ENCODE measurements at regions not wholly inside any gene's neighbourhood (a gene's known extent, or its start where the extent isn't known, plus 50 kb on each side); places are given as distances from the start of the nearest gene placed in this dataset.

GRCh38 chr5:68547622-68548021, 332.1 kb downstream of the PIK3R1 start:
- intact Hi-C loops (cut with micrococcal nuclease), result no loop called here
- no peaks in the 10 kb centered on the region for H3K4me1 Mint-ChIP-seq

GRCh38 chr5:68548959-68549676, 333.6 kb downstream of the PIK3R1 start:
- no peak overlapping the region for H3K4me3 Mint-ChIP-seq
- no peaks in the 10 kb centered on the region for H3K36me3 ChIP-seq (ENCODE audit: control insufficient read depth, insufficient read depth, low read length)
- no peak for DNase-seq
- H3K36me3 Mint-ChIP-seq, result no peaks in the 10 kb centered on the region
- no peaks in the 10 kb centered on the region for H3K9me3 ChIP-seq (ENCODE audit: control insufficient read depth, insufficient read depth, low read length)
- TF ChIP-seq, protein P1, sequence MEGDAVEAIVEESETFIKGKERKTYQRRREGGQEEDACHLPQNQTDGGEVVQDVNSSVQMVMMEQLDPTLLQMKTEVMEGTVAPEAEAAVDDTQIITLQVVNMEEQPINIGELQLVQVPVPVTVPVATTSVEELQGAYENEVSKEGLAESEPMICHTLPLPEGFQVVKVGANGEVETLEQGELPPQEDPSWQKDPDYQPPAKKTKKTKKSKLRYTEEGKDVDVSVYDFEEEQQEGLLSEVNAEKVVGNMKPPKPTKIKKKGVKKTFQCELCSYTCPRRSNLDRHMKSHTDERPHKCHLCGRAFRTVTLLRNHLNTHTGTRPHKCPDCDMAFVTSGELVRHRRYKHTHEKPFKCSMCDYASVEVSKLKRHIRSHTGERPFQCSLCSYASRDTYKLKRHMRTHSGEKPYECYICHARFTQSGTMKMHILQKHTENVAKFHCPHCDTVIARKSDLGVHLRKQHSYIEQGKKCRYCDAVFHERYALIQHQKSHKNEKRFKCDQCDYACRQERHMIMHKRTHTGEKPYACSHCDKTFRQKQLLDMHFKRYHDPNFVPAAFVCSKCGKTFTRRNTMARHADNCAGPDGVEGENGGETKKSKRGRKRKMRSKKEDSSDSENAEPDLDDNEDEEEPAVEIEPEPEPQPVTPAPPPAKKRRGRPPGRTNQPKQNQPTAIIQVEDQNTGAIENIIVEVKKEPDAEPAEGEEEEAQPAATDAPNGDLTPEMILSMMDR (IDR thresholded peaks at IDR 0.05), result no peak
- H3K4me1 Mint-ChIP-seq, result no peaks in the 10 kb centered on the region
- no peak overlapping the region for H3K4me3 ChIP-seq (ENCODE audit: low read length)
- no peak for ATAC-seq
- 91% methylated on average over 13 of the region's 13 CpGs for WGBS (ENCODE audit: insufficient coverage)
- peaks cover 6 to 8% of the 10 kb centered on the region in 2 donors for H3K27me3 Mint-ChIP-seq (ENCODE audit: low read depth in 2 of 2)
- no peak overlapping the region for H3K27ac ChIP-seq (ENCODE audit: low read length)
- H3K9me3 Mint-ChIP-seq, result no peaks in the 10 kb centered on the region
- intact Hi-C loops (cut with micrococcal nuclease), result no loop called here
- no peaks in the 10 kb centered on the region for H3K4me1 ChIP-seq (ENCODE audit: control insufficient read depth, insufficient read depth, low read length)
- H3K27ac Mint-ChIP-seq, result no peak overlapping the region
- H3K27me3 ChIP-seq (ENCODE audit: control insufficient read depth, insufficient read depth, low read length), result no peaks in the 10 kb centered on the region

More at GRCh38 chr5:68547622-68548021, 332.1 kb downstream of the PIK3R1 start:
- no peaks in the 10 kb centered on the region for H3K9me3 Mint-ChIP-seq
- no peak overlapping the region for H3K4me3 Mint-ChIP-seq
- ATAC-seq, result no peak
- H3K4me3 ChIP-seq (ENCODE audit: low read length), result no peak overlapping the region
- no peaks in the 10 kb centered on the region for H3K36me3 Mint-ChIP-seq
- no peaks in the 10 kb centered on the region for H3K9me3 ChIP-seq (ENCODE audit: control insufficient read depth, insufficient read depth, low read length)
- H3K27me3 Mint-ChIP-seq (ENCODE audit: low read depth in 2 of 2), result peaks cover 9 to 10% of the 10 kb centered on the region in 2 donors
- DNase-seq, result no peak
- no peaks in the 10 kb centered on the region for H3K27me3 ChIP-seq (ENCODE audit: control insufficient read depth, insufficient read depth, low read length)
- no peaks in the 10 kb centered on the region for H3K4me1 ChIP-seq (ENCODE audit: control insufficient read depth, insufficient read depth, low read length)
- TF ChIP-seq, protein P1 (IDR thresholded peaks at IDR 0.05), result no peak
- H3K36me3 ChIP-seq (ENCODE audit: control insufficient read depth, insufficient read depth, low read length), result no peaks in the 10 kb centered on the region
- H3K27ac ChIP-seq (ENCODE audit: low read length), result no peak overlapping the region
- H3K27ac Mint-ChIP-seq, result no peak overlapping the region

DNA sequence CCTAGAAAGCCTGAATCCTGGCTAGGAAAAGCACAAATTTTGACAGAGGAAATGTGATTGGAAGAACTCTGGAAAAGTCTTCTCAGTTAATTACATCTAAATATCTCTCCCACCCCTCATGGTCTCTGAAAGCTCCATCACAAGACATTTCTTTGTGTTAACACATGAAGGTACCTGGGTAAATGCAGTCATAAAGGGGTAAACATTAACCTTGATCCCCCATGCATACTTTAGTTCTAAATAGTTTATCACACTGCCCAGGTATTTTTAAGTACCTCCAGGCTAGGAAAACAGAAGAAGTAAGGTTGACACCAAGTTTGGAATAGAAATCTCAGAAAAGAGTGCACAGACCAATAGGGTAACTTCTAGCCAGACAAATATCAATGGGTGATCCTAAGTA, 334.5 kb downstream of the PIK3R1 start:
- H3K27ac Mint-ChIP-seq, result no peak overlapping the region
- H3K27me3 Mint-ChIP-seq (ENCODE audit: low read depth in 2 of 2), result peaks cover 6 to 8% of the 10 kb centered on the region in 2 donors
- no peaks in the 10 kb centered on the region for H3K36me3 Mint-ChIP-seq
- no peaks in the 10 kb centered on the region for H3K9me3 Mint-ChIP-seq
- no peaks in the 10 kb centered on the region for H3K4me1 ChIP-seq (ENCODE audit: control insufficient read depth, insufficient read depth, low read length)
- H3K4me3 Mint-ChIP-seq, result no peak overlapping the region
- no peaks in the 10 kb centered on the region for H3K4me1 Mint-ChIP-seq
- TF ChIP-seq, protein P1 (IDR thresholded peaks at IDR 0.05), result no peak
- no peak for DNase-seq
- intact Hi-C loops (cut with micrococcal nuclease), result no loop called here
- H3K36me3 ChIP-seq (ENCODE audit: control insufficient read depth, insufficient read depth, low read length), result no peaks in the 10 kb centered on the region
- no peak overlapping the region for H3K27ac ChIP-seq (ENCODE audit: low read length)
- no peaks in the 10 kb centered on the region for H3K27me3 ChIP-seq (ENCODE audit: control insufficient read depth, insufficient read depth, low read length)
- ATAC-seq, result no peak
- H3K4me3 ChIP-seq (ENCODE audit: low read length), result no peak overlapping the region
- H3K9me3 ChIP-seq (ENCODE audit: control insufficient read depth, insufficient read depth, low read length), result no peaks in the 10 kb centered on the region

- Mint-ChIP-seq H3K4me1 (no peaks in the 10 kb centered on the region), H3K36me3 (no peaks in the 10 kb centered on the region), H3K4me3 (no peak overlapping the region), H3K27me3 (ENCODE audit: low read depth in 2 of 2) (peaks cover 8 to 9% of the 10 kb centered on the region in 2 donors), H3K9me3 (no peaks in the 10 kb centered on the region), H3K27ac (no peak overlapping the region)
- Histone ChIP-seq H3K27ac (ENCODE audit: low read length) (no peak overlapping the region), H3K36me3 (ENCODE audit: control insufficient read depth, insufficient read depth, low read length) (no peaks in the 10 kb centered on the region), H3K4me1 (ENCODE audit: control insufficient read depth, insufficient read depth, low read length) (no peaks in the 10 kb centered on the region), H3K4me3 (ENCODE audit: low read length) (no peak overlapping the region), H3K9me3 (ENCODE audit: control insufficient read depth, insufficient read depth, low read length) (no peaks in the 10 kb centered on the region), H3K27me3 (ENCODE audit: control insufficient read depth, insufficient read depth, low read length) (no peaks in the 10 kb centered on the region)
- intact Hi-C loops (cut with micrococcal nuclease), result no loop called here
- 96% methylated on average over 5 of the region's 5 CpGs for WGBS (ENCODE audit: insufficient coverage)
- TF ChIP-seq, protein P1 (IDR thresholded peaks at IDR 0.05), result no peak
- ATAC-seq (no peak), DNase-seq (no peak)
Measured at GRCh38 chr5:68551436-68551835, 335.9 kb downstream of the PIK3R1 start.
